Ascending aorta (tissue), 2 donors: ENCODE measurements at regions not wholly inside any gene's neighbourhood (a gene's known extent, or its start where the extent isn't known, plus 50 kb on each side); places are given as distances from the start of the nearest gene placed in this dataset.

Experiments used
- DNase-seq, 2 donors: peaks; one replicate each; pipeline ENCODE4 v3.0.0-alpha.2; 2019; ENCODE audit warnings: low spot score in 2 of 2
- H3K27ac ChIP-seq, 2 donors: fragments of 200-600 bp; sonication (generic); one replicate each; pipeline ENCODE4 v1.5.1; 2016 to 2017; ENCODE audit warnings: mild to moderate bottlenecking in 1 of 2
- H3K27me3 ChIP-seq: fragments of 200-600 bp; sonication (generic); one replicate; pipeline ENCODE4 v1.5.1; 2017
- H3K36me3 ChIP-seq, 2 donors: fragments of 200-600 bp; sonication (generic); one replicate each; pipeline ENCODE4 v1.5.1; 2016
- H3K4me1 ChIP-seq, 2 donors: fragments of 200-600 bp; sonication (generic); one replicate each; pipeline ENCODE4 v1.5.1; 2016 to 2017; ENCODE audit warnings: mild to moderate bottlenecking in 1 of 2
- H3K4me3 ChIP-seq, 2 donors: fragments of 200-600 bp; sonication (generic); one replicate each; pipeline ENCODE4 v1.5.1; 2016 to 2017; ENCODE audit warnings: mild to moderate bottlenecking in 1 of 2
- H3K9me3 ChIP-seq, 2 donors: fragments of 200-600 bp; sonication (generic); one replicate each; pipeline ENCODE4 v1.5.1; 2016
- CTCF ChIP-seq, 3 experiments: fragments of 200-600 bp in 2 of 3; fragments of 450-650 bp in 1 of 3; sonication (generic) in 2 of 3; IDR thresholded peaks; one replicate each; pipeline ENCODE4 v1.5.1; 2016 to 2019; ENCODE audit warnings: antibody characterized with exemption in 3 of 3, mild to moderate bottlenecking in 1 of 3, moderate library complexity in 1 of 3
- intact Hi-C: fragments of 100-400 bp; cut with DNase I; formaldehyde crosslinking; loops from one replicate; pipeline ENCODE4 v1.15.1; 2023

- H3K36me3 ChIP-seq, result no peaks in the 10 kb centered on the region
- H3K4me1 ChIP-seq, result no peaks in the 10 kb centered on the region
- no peaks in the 10 kb centered on the region for H3K9me3 ChIP-seq
- no peaks in the 10 kb centered on the region for H3K27me3 ChIP-seq
- TF ChIP-seq CTCF (IDR thresholded peaks at IDR 0.05), result no peak
- intact Hi-C loops, result no loop called here
- no peak for DNase-seq
- no peak overlapping the region for H3K4me3 ChIP-seq
- no peak overlapping the region for H3K27ac ChIP-seq
Observed at GRCh38 chr14:43475757-43476156, 1031.3 kb downstream of the FSCB start.

- H3K4me1 ChIP-seq, result no peaks in the 10 kb centered on the region
- intact Hi-C loops, result no loop called here
- H3K27ac ChIP-seq, result no peak overlapping the region
- H3K27me3 ChIP-seq, result no peaks in the 10 kb centered on the region
- no peak for TF ChIP-seq CTCF (IDR thresholded peaks at IDR 0.05)
- DNase-seq, result no peak
- no peaks in the 10 kb centered on the region for H3K9me3 ChIP-seq
- no peak overlapping the region for H3K4me3 ChIP-seq
- H3K36me3 ChIP-seq, result no peaks in the 10 kb centered on the region
Observed at GRCh38 chr14:43471595-43471994, 1035.5 kb downstream of the FSCB start.

GRCh38 chr14:43464968-43465367, 1042.1 kb downstream of the FSCB start:
- intact Hi-C loops, result no loop called here
- H3K27me3 ChIP-seq, result no peaks in the 10 kb centered on the region
- no peak for DNase-seq
- H3K9me3 ChIP-seq, result no peaks in the 10 kb centered on the region
- no peaks in the 10 kb centered on the region for H3K36me3 ChIP-seq
- H3K4me3 ChIP-seq, result no peak overlapping the region
- no peak for TF ChIP-seq CTCF (IDR thresholded peaks at IDR 0.05)
- H3K27ac ChIP-seq, result no peak overlapping the region
- H3K4me1 ChIP-seq, result no peaks in the 10 kb centered on the region

GRCh38 chr14:43449291-43449690, 1057.8 kb downstream of the FSCB start:
- H3K4me1 ChIP-seq, result no peaks in the 10 kb centered on the region
- no peaks in the 10 kb centered on the region for H3K9me3 ChIP-seq
- no peak for TF ChIP-seq CTCF (IDR thresholded peaks at IDR 0.05)
- intact Hi-C loops, result no loop called here
- H3K27ac ChIP-seq, result no peak overlapping the region
- no peak overlapping the region for H3K4me3 ChIP-seq
- no peaks in the 10 kb centered on the region for H3K27me3 ChIP-seq
- DNase-seq, result no peak
- no peaks in the 10 kb centered on the region for H3K36me3 ChIP-seq

- Histone ChIP-seq H3K4me3 (no peak overlapping the region), H3K27ac (no peak overlapping the region), H3K36me3 (no peaks in the 10 kb centered on the region), H3K9me3 (no peaks in the 10 kb centered on the region), H3K4me1 (no peaks in the 10 kb centered on the region), H3K27me3 (no peaks in the 10 kb centered on the region)
- no peak for DNase-seq
- TF ChIP-seq CTCF (IDR thresholded peaks at IDR 0.05), result no peak
- intact Hi-C loops, result no loop called here
Observed at GRCh38 chr14:43438056-43438455, 1069.0 kb downstream of the FSCB start.

- H3K36me3 ChIP-seq, result no peaks in the 10 kb centered on the region
- no peak overlapping the region for H3K4me3 ChIP-seq
- intact Hi-C loops, result no loop called here
- no peak for TF ChIP-seq CTCF (IDR thresholded peaks at IDR 0.05)
- H3K9me3 ChIP-seq, result peaks cover 0 to 3% of the 10 kb centered on the region in 2 donors
- H3K27ac ChIP-seq, result no peak overlapping the region
- H3K4me1 ChIP-seq, result no peaks in the 10 kb centered on the region
- H3K27me3 ChIP-seq, result no peaks in the 10 kb centered on the region
- DNase-seq, result no peak
Observed at GRCh38 chr14:43418324-43418723, 1088.8 kb downstream of the FSCB start.
